DMS 273 (cell line): ENCODE measurements at regions not wholly inside any gene's neighbourhood (a gene's known extent, or its start where the extent isn't known, plus 50 kb on each side); places are given as distances from the start of the nearest gene placed in this dataset.
A peak's percentile ranks its signal among the peaks of the same experiment; 100 is the strongest.
"Not testable (repeated sequence)": the region's sequence is repeated elsewhere in the genome, so short reads cannot be mapped to it uniquely, and the experiment has no call there.

Source experiments
- DNase-seq: peaks from one replicate; lab custom pipeline; 2025; ENCODE audit not compliant: unreplicated experiment; lab: John Stamatoyannopoulos, UW

GRCh38 chr14:22492622-22493542, 96.1 kb downstream of the DAD1 start:
- DNase-seq: no peak

- no peak for DNase-seq
Measured at GRCh38 chr14:22491683-22492621, 97.1 kb downstream of the DAD1 start.

GRCh38 chr14:22491053-22491452, 98.0 kb downstream of the DAD1 start:
- DNase-seq: not testable (repeated sequence)

- no peak for DNase-seq
Measured at GRCh38 chr14:22489957-22490950, 98.8 kb downstream of the DAD1 start.

DNA sequence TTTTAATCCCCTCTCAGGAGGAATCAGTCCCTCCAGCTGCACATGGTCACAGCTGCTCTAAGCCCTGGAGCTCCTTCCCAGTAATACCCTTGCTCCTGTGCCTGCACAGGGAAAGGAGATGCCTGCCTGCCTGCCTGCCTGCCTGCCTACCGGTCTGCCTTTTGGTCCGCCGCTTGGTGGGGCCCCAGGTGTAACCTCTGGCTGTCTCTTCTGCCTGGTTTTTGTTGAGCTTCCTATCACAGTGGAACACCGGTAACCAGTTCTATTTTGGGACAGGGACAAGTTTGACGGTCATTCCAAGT, 99.8 kb downstream of the DAD1 start:
- DNase-seq: no peak

DNA sequence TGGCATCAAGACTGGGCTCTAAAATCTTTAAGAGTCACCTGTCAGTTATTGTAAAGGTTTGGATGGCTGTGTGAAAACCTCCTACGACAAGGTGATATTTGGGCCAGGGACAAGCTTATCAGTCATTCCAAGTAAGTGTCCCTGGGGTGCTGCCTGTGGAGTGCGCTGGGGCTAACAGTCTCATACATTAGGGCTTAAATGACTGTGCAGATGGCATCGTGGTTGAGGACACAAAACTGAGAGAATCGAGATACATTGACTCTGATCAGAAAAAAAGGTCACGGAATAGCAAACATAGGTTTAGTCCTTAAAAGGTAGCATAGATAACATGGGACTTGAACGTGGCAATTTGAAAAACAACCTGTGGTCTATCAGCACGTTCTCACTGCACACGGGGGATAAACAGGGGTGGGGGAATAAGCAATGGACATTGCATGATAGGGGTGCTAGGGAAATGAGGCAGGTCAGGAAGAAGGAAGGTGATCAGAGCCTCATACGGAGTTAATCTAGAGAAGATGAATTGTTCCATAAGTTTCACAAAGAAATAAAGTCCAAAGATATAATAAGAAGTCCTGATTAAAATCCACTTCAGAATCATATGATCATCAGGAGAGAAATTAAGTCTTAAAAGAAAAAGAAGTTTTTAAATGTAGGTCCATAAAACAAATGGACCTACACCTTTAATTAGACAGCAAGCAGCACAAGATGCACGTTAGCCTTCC, 100.3 kb downstream of the DAD1 start:
- DNase-seq: no peak

DNA sequence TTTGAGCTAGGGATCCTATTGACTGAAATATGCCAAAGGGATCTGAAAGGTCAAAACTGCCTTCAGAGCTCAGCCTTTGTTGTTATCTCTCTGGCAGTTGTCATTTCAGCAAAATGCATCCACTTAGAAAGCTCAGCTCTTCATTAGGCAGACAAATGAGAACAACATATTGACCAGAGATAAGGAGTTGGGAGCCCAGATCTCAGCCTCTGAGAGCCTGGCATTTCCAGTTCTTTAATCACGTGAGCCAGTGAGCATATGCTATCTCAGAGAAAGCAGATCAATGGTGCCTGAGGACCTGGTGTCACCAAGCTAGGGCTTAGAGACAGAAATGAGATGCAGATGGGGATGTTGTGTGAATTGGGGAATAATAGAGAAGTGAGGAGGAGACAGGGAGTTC, 101.1 kb downstream of the DAD1 start:
- no peak for DNase-seq

- DNase-seq: no peak
Measured at GRCh38 chr14:22487401-22487800, 101.6 kb downstream of the DAD1 start.

DNA sequence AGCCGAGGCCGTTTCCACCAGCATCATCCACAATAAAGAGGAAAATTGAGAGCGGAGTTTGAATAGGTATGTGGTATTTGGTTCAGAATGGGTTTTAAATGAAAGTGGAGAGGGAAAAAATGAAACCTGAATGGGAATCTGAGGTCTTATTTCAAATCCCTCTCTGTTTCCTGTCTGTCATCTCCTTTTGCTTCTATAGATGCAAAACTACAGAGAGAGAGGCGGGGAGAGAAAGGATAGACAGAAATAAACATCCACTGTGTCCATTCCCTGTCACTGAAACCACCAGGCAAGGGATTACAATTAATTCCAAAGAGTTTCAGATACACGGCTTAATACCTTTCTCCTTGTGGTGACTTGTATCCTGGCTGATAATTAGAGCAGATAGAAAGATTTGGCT, 102.3 kb downstream of the DAD1 start:
- DNase-seq: no peak

DNA sequence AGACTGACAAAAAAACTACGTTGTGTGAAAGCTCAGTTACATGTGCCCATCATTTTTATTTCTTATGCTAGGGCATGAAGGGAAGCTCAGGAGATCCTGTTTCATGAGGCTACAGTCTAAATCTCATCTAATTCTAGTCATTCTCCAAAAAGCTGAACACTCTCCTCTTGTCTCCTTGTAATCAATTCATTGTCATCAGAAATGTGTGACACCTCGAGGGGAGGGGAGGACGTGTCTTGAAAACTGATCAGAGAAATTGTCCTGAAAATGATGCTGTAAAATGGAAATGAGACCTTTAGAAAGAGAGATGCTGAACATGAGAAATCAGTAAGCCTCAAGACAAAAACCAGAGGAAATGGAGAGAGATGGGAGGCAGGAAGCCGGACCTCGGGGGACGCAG, 103.4 kb downstream of the DAD1 start:
- no peak for DNase-seq

- no peak for DNase-seq
Measured at GRCh38 chr14:22485178-22485577, 103.8 kb downstream of the DAD1 start.

DNA sequence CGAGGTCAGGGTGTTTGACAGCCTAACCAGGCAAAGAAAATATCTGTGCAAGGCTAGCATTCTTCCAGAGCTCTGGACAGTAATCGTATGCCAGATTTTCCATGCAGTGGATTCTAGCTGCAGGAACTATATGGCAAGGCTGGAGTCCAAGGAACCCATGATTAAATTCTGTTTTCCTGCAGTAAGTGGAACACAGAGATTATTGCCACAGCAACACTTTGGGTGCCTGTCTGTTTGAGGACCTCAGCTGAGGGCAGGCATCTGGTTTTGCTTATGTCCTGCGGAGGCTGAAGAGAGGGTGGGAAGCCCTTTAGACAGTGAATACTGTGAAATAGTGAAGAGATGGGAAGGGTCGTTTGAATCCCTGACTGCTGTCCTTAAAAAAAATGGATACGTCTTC, 104.4 kb downstream of the DAD1 start:
- no peak for DNase-seq

- no peak for DNase-seq
Measured at GRCh38 chr14:22483863-22484593, 105.0 kb downstream of the DAD1 start.

GRCh38 chr14:22482782-22483553, 106.1 kb downstream of the DAD1 start:
- DNase-seq: no peak

DNA sequence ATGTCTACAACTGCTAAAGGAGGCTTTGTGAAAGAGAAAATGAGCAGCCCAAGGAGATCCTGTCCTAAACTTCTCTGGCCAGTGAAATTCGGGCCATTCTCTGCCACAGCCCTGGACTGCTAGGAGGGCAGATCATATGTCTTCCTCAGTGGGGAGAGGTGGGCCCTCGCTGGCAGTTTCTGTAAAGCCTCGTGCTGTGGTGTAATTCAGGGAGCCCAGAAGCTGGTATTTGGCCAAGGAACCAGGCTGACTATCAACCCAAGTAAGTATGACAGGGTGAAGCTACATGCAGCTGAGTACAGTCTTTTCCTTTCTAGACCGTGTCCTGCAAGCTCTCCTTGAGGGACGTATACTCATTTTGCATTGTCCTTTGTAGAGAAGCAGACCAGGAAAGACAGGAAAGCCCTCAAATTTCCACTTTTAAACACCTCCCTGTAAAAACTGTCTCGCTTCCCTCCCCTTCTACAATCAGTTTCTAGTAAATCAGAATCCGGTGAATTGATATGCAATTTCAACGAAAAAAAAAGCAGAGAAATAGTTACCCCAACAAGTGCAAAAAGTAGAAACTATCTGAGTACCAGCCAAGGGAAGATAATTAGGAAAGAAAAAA, 106.8 kb downstream of the DAD1 start:
- DNase-seq: no peak

GRCh38 chr14:22481546-22481945, 107.5 kb downstream of the DAD1 start:
- DNase-seq: no peak

- DNase-seq: peak; percentile 7
Measured at GRCh38 chr14:22479776-22480464, 109.1 kb downstream of the DAD1 start.

GRCh38 chr14:22479132-22479531, 109.9 kb downstream of the DAD1 start:
- no peak for DNase-seq
